ENCODE measurements at regions not wholly inside any gene's neighbourhood (a gene's known extent, or its start where the extent isn't known, plus 50 kb on each side); places are given as distances from the start of the nearest gene placed in this dataset.

- no peaks in the 10 kb centered on the region for H3K36me3 ChIP-seq
- H3K4me1 ChIP-seq = no peaks in the 10 kb centered on the region
- no peak overlapping the region for H3K4me3 ChIP-seq
- no peak overlapping the region for H3K27ac ChIP-seq
- TF ChIP-seq POLR2A (IDR thresholded peaks at IDR 0.05) (no peak), EP300 (IDR thresholded peaks at IDR 0.05) (no peak), POLR2AphosphoS5 (IDR thresholded peaks at IDR 0.05) (no peak)
- TF ChIP-seq, protein P1, sequence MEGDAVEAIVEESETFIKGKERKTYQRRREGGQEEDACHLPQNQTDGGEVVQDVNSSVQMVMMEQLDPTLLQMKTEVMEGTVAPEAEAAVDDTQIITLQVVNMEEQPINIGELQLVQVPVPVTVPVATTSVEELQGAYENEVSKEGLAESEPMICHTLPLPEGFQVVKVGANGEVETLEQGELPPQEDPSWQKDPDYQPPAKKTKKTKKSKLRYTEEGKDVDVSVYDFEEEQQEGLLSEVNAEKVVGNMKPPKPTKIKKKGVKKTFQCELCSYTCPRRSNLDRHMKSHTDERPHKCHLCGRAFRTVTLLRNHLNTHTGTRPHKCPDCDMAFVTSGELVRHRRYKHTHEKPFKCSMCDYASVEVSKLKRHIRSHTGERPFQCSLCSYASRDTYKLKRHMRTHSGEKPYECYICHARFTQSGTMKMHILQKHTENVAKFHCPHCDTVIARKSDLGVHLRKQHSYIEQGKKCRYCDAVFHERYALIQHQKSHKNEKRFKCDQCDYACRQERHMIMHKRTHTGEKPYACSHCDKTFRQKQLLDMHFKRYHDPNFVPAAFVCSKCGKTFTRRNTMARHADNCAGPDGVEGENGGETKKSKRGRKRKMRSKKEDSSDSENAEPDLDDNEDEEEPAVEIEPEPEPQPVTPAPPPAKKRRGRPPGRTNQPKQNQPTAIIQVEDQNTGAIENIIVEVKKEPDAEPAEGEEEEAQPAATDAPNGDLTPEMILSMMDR (IDR thresholded peaks at IDR 0.05) = no peak
- intact Hi-C loops (cut with DNase I; ENCODE audit: low total_unique reads) = no loop called here
- WGBS, 5 donors = 76 to 81% (median 76%) methylated on average over 17 of the region's 17 CpGs
- H3K27me3 ChIP-seq = peaks cover 0 to 8% (median 0%) of the 10 kb centered on the region in 3 donors
- H3K9me3 ChIP-seq = peaks cover 0 to 10% (median 7%) of the 10 kb centered on the region in 4 donors
- DNase-seq = peak in 1 of 2 donors; percentile 8
Observed at GRCh38 chr7:68470836-68471435, 1127.3 kb upstream of the AUTS2 start.

GRCh38 chr7:68472688-68473087 is 1125.6 kb upstream of the AUTS2 start:
- intact Hi-C loops (cut with DNase I; ENCODE audit: low total_unique reads) = no loop called here
- Histone ChIP-seq H3K27ac (no peak overlapping the region), H3K4me1 (no peaks in the 10 kb centered on the region), H3K9me3 (no peaks in the 10 kb centered on the region), H3K36me3 (no peaks in the 10 kb centered on the region), H3K27me3 (peaks cover 0 to 8% (median 0%) of the 10 kb centered on the region in 3 donors), H3K4me3 (no peak overlapping the region)
- no peak for DNase-seq
- TF ChIP-seq EP300 (IDR thresholded peaks at IDR 0.05) (no peak), POLR2A (IDR thresholded peaks at IDR 0.05) (no peak), POLR2AphosphoS5 (IDR thresholded peaks at IDR 0.05) (no peak)
- TF ChIP-seq, protein P1 (IDR thresholded peaks at IDR 0.05) = no peak
- WGBS, 5 donors = 59 to 70% (median 64%) methylated on average over 5 of the region's 5 CpGs

- Histone ChIP-seq H3K9me3 (no peaks in the 10 kb centered on the region), H3K27ac (no peak overlapping the region), H3K27me3 (peaks cover 0 to 3% (median 0%) of the 10 kb centered on the region in 3 donors), H3K4me1 (no peaks in the 10 kb centered on the region), H3K4me3 (no peak overlapping the region), H3K36me3 (no peaks in the 10 kb centered on the region)
- intact Hi-C loops (cut with DNase I; ENCODE audit: low total_unique reads) = no loop called here
- TF ChIP-seq, protein P1 (IDR thresholded peaks at IDR 0.05) = no peak
- TF ChIP-seq EP300 (IDR thresholded peaks at IDR 0.05) = no peak
- TF ChIP-seq POLR2AphosphoS5 (IDR thresholded peaks at IDR 0.05) = no peak
- TF ChIP-seq POLR2A (IDR thresholded peaks at IDR 0.05) = no peak
- peak in 1 of 2 donors; percentile 9 for DNase-seq
- WGBS, 5 donors = 35 to 49% (median 46%) methylated on average over 5 of the region's 5 CpGs
Observed at GRCh38 chr7:68474661-68475216, 1123.5 kb upstream of the AUTS2 start.

DNA sequence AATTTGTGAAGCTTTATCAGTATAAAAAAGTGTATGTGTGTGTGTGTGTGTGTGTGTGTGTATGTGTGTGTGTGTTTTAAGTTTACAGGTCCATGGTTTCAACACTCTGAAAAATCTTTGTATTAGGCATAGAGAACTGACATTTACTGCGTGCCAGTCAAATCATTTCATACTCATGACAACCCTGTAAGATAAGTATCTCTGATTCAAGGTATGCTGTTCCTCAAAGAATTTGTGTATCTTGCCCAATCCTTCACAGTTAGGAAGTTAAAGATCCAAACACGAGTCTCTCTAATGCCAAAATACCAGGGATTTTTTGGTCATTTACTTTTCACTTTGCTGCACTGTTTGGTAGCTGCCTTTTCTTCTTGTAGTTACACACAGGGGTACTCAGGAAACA is 1121.3 kb upstream of the AUTS2 start:
- H3K27me3 ChIP-seq = no peaks in the 10 kb centered on the region
- 58 to 67% (median 59%) methylated on average over 2 of the region's 2 CpGs for WGBS, 5 donors
- no peaks in the 10 kb centered on the region for H3K4me1 ChIP-seq
- H3K27ac ChIP-seq = no peak overlapping the region
- H3K4me3 ChIP-seq = no peak overlapping the region
- no peaks in the 10 kb centered on the region for H3K36me3 ChIP-seq
- intact Hi-C loops (cut with DNase I; ENCODE audit: low total_unique reads) = no loop called here
- TF ChIP-seq POLR2A (IDR thresholded peaks at IDR 0.05) = no peak
- TF ChIP-seq EP300 (IDR thresholded peaks at IDR 0.05) = no peak
- no peak for TF ChIP-seq POLR2AphosphoS5 (IDR thresholded peaks at IDR 0.05)
- TF ChIP-seq, protein P1 (IDR thresholded peaks at IDR 0.05) = no peak
- no peaks in the 10 kb centered on the region for H3K9me3 ChIP-seq
- no peak for DNase-seq
